ENCODE measurements at regions not wholly inside any gene's neighbourhood (a gene's known extent, or its start where the extent isn't known, plus 50 kb on each side); places are given as distances from the start of the nearest gene placed in this dataset.

- TF ChIP-seq CREB3L1 (IDR thresholded peaks at IDR 0.05; ENCODE audit: borderline replicate concordance, low read depth) (no peak), RNF219 (CRISPR knock-in tag; IDR thresholded peaks at IDR 0.05) (no peak), HOXB6 (CRISPR knock-in tag; IDR thresholded peaks at IDR 0.05; ENCODE audit: borderline replicate concordance) (no peak), THRB (CRISPR knock-in tag; conservative IDR thresholded peaks at IDR 0.05) (no peak), SREBF2 (CRISPR knock-in tag; IDR thresholded peaks at IDR 0.05) (no peak), PATZ1 (CRISPR knock-in tag; IDR thresholded peaks at IDR 0.05; ENCODE audit: borderline replicate concordance) (no peak)
These were observed 168.8 kb upstream of the GLI3 start (continued) for GRCh38 chr7:42405782-42406181.

All from K562 (cell line).